ENCODE measurements at regions not wholly inside any gene's neighbourhood (a gene's known extent, or its start where the extent isn't known, plus 50 kb on each side); places are given as distances from the start of the nearest gene placed in this dataset.

- intact Hi-C loops (cut with DNase I; ENCODE audit: low total_unique reads) = no loop called here
- no peak for DNase-seq
- H3K4me1 ChIP-seq = no peaks in the 10 kb centered on the region
- no peaks in the 10 kb centered on the region for H3K9me3 ChIP-seq
- H3K4me3 ChIP-seq = no peak overlapping the region
- H3K27me3 ChIP-seq = no peaks in the 10 kb centered on the region
- H3K27ac ChIP-seq = no peak overlapping the region
- no peaks in the 10 kb centered on the region for H3K36me3 ChIP-seq (ENCODE audit: low read depth, missing control alignments)
- TF ChIP-seq POLR2A (IDR thresholded peaks at IDR 0.05) (no peak), CTCF (IDR thresholded peaks at IDR 0.05) (no peak)
- WGBS, 2 donors = 83 to 86% methylated on average over 5 of the region's 5 CpGs
These were observed 270.3 kb downstream of the TXNL1 start for GRCh38 chr18:56368066-56368465.

- Histone ChIP-seq H3K36me3 (ENCODE audit: low read depth, missing control alignments) (no peaks in the 10 kb centered on the region), H3K9me3 (no peaks in the 10 kb centered on the region), H3K27ac (no peak overlapping the region), H3K4me1 (no peaks in the 10 kb centered on the region), H3K27me3 (no peaks in the 10 kb centered on the region), H3K4me3 (no peak overlapping the region)
- WGBS, 2 donors = 81 to 86% methylated on average over 5 of the region's 5 CpGs
- no peak for DNase-seq
- intact Hi-C loops (cut with DNase I; ENCODE audit: low total_unique reads) = no loop called here
- TF ChIP-seq POLR2A (IDR thresholded peaks at IDR 0.05) = no peak
- no peak for TF ChIP-seq CTCF (IDR thresholded peaks at IDR 0.05)
These were observed 279.6 kb downstream of the TXNL1 start for GRCh38 chr18:56358608-56359280.

- DNase-seq = no peak
- 94 to 96% methylated on average over 2 of the region's 2 CpGs for WGBS, 2 donors
- no peaks in the 10 kb centered on the region for H3K36me3 ChIP-seq (ENCODE audit: low read depth, missing control alignments)
- no peak overlapping the region for H3K4me3 ChIP-seq
- no peaks in the 10 kb centered on the region for H3K27me3 ChIP-seq
- H3K9me3 ChIP-seq = no peaks in the 10 kb centered on the region
- H3K27ac ChIP-seq = no peak overlapping the region
- H3K4me1 ChIP-seq = no peaks in the 10 kb centered on the region
- intact Hi-C loops (cut with DNase I; ENCODE audit: low total_unique reads) = no loop called here
- no peak for TF ChIP-seq CTCF (IDR thresholded peaks at IDR 0.05)
- no peak for TF ChIP-seq POLR2A (IDR thresholded peaks at IDR 0.05)
These were observed 284.6 kb downstream of the TXNL1 start for GRCh38 chr18:56353663-56354260.

GRCh38 chr18:56351911-56352500 lies 286.4 kb downstream of the TXNL1 start:
- intact Hi-C loops (cut with DNase I; ENCODE audit: low total_unique reads) = no loop called here
- TF ChIP-seq CTCF (IDR thresholded peaks at IDR 0.05) (no peak), POLR2A (IDR thresholded peaks at IDR 0.05) (no peak)
- 72 to 85% methylated on average over 6 of the region's 6 CpGs for WGBS, 2 donors

More at GRCh38 chr18:56351911-56352500, 286.4 kb downstream of the TXNL1 start:
- H3K4me1 ChIP-seq = no peaks in the 10 kb centered on the region
- H3K9me3 ChIP-seq = no peaks in the 10 kb centered on the region
- no peak overlapping the region for H3K27ac ChIP-seq
- no peaks in the 10 kb centered on the region for H3K36me3 ChIP-seq (ENCODE audit: low read depth, missing control alignments)
- no peak overlapping the region for H3K4me3 ChIP-seq
- no peaks in the 10 kb centered on the region for H3K27me3 ChIP-seq
- DNase-seq = no peak
